Endothelial cell of umbilical vein (primary cell): ENCODE measurements at regions not wholly inside any gene's neighbourhood (a gene's known extent, or its start where the extent isn't known, plus 50 kb on each side); places are given as distances from the start of the nearest gene placed in this dataset.

ENCODE experiments used
- BruUV-seq: library from RNA; stranded (reverse); fragments of 400-500 nt; replicated peaks from 2 replicates; lab custom pipeline; 2021; lab: Mats Ljungman, UMichigan
- CTCF ChIA-PET: fragments of 300-600, 350-600 bp; sonication (Branson Sonifier 250); formaldehyde crosslinking; loops from one replicate; lab custom pipeline; 2021; ENCODE audit warnings: antibody characterized with exemption, inconsistent platforms; lab: Charles Lee
- POLR2A ChIA-PET: fragments of 300-600, 350-600 bp; sonication (Branson Sonifier 250); formaldehyde crosslinking; loops from one replicate; lab custom pipeline; 2021; ENCODE audit warnings: antibody characterized with exemption, inconsistent platforms; lab: Charles Lee
- DNase-seq: peaks from one replicate; pipeline ENCODE4 v3.0.0-alpha.2; 2011; ENCODE audit warnings: low read depth, low spot score
- FAIRE-seq: peaks from 2 replicates; lab custom pipeline; 2011; peaks lifted over from hg19 to GRCh38; lab: Jason Lieb, UNC
- H2AFZ ChIP-seq: 2 replicates; pipeline ENCODE4 v1.6.0; 2012; ENCODE audit warnings: low read depth, low read length, control low read depth, inconsistent platforms
- H3K27ac ChIP-seq: 2 replicates; pipeline ENCODE4 v1.5.1; 2011; ENCODE audit warnings: low read depth, mild to moderate bottlenecking, control low read depth, low read length, moderate library complexity; ENCODE audit not compliant: insufficient read depth
- H3K27me3 ChIP-seq, 2 experiments: 2 replicates each; pipeline versions ENCODE4 v1.6.0 to v1.6.1; 2011; ENCODE audit warnings: low read length in 2 of 2, mixed read lengths in 1 of 2; ENCODE audit not compliant: control insufficient read depth in 2 of 2, insufficient read depth in 2 of 2
- H3K36me3 ChIP-seq, 2 experiments: 2 replicates in 1 of 2; 3 replicates in 1 of 2; pipeline ENCODE4 v1.5.1; 2011; ENCODE audit warnings: low read length in 2 of 2, mild to moderate bottlenecking in 1 of 2, moderate library complexity in 1 of 2; ENCODE audit not compliant: control insufficient read depth in 2 of 2, insufficient read depth in 2 of 2; ENCODE audit errors: extremely low read depth in 1 of 2
- H3K4me1 ChIP-seq: 3 replicates; pipeline ENCODE4 v1.5.1; 2011; ENCODE audit warnings: mild to moderate bottlenecking, low read length; ENCODE audit not compliant: control insufficient read depth, insufficient read depth; ENCODE audit errors: extremely low read depth
- H3K4me2 ChIP-seq: 2 replicates; pipeline ENCODE4 v1.6.1; 2011; ENCODE audit warnings: low read length, control low read depth, mixed read lengths; ENCODE audit not compliant: insufficient read depth
- H3K4me3 ChIP-seq, 3 experiments: fragments of 200-600 bp in 1 of 3; sonication (generic), shearing (Covaris generic) in 1 of 3; replicated peaks in 1 of 3; 2 replicates each; pipeline ENCODE4 v1.5.1; 2011 to 2016; ENCODE audit warnings: control low read depth in 3 of 3, low read length in 3 of 3, mild to moderate bottlenecking in 2 of 3, inconsistent platforms in 1 of 3, low read depth in 1 of 3, moderate library complexity in 1 of 3; ENCODE audit not compliant: insufficient read depth in 1 of 3
- H3K79me2 ChIP-seq: 2 replicates; pipeline ENCODE4 v1.6.0; 2012; ENCODE audit warnings: low read length, inconsistent platforms; ENCODE audit not compliant: control insufficient read depth, insufficient read depth
- H3K9ac ChIP-seq: replicated peaks from 2 replicates; pipeline ENCODE3; 2011; ENCODE audit warnings: low read length, control low read depth; ENCODE audit not compliant: insufficient read depth; ENCODE audit errors: extremely low read depth
- H3K9me1 ChIP-seq: replicated peaks from 3 replicates; pipeline ENCODE4 v1.6.0; 2011; ENCODE audit warnings: mild to moderate bottlenecking, low read length; ENCODE audit not compliant: control insufficient read depth, insufficient read depth; ENCODE audit errors: extremely low read depth
- H3K9me3 ChIP-seq: replicated peaks from 2 replicates; pipeline ENCODE4 v1.5.1; 2012; ENCODE audit warnings: low read length, inconsistent platforms; ENCODE audit not compliant: control insufficient read depth, insufficient read depth
- H4K20me1 ChIP-seq: replicated peaks from 2 replicates; pipeline ENCODE3; 2011; ENCODE audit warnings: mild to moderate bottlenecking, low read length; ENCODE audit not compliant: control insufficient read depth, insufficient read depth; ENCODE audit errors: extremely low read depth
- CTCF ChIP-seq, 2 donors: IDR thresholded peaks; 1 replicate in 1 of 2; 2 replicates in 1 of 2; pipeline ENCODE4 v1.5.1; 2011; ENCODE audit warnings: low read length in 2 of 2, mild to moderate bottlenecking in 2 of 2, moderate library complexity in 2 of 2, control low read depth in 1 of 2, inconsistent platforms in 1 of 2, low read depth in 1 of 2; ENCODE audit not compliant: insufficient read depth in 1 of 2; ENCODE audit errors: extremely low read depth in 1 of 2
- EZH2 ChIP-seq: IDR thresholded peaks from 2 replicates; pipeline ENCODE4 v1.6.1; 2012; ENCODE audit warnings: borderline replicate concordance, low read depth, mild to moderate bottlenecking, moderate library complexity, low read length, inconsistent platforms; ENCODE audit not compliant: severe bottlenecking
- FOS ChIP-seq: IDR thresholded peaks from 2 replicates; pipeline ENCODE4 v1.6.1; 2011; ENCODE audit warnings: mild to moderate bottlenecking, low read length, moderate library complexity, borderline replicate concordance; ENCODE audit not compliant: insufficient read depth
- GATA2 ChIP-seq: IDR thresholded peaks from 2 replicates; pipeline ENCODE4 v1.7.0; 2011; ENCODE audit warnings: low read depth, mild to moderate bottlenecking, moderate library complexity, mixed read lengths, low read length; ENCODE audit not compliant: insufficient read length, insufficient read depth
- JUN ChIP-seq: IDR thresholded peaks from 2 replicates; pipeline ENCODE4 v1.6.1; 2011; ENCODE audit warnings: borderline replicate concordance, low read depth; ENCODE audit not compliant: insufficient read length, insufficient read depth
- MAX ChIP-seq: IDR thresholded peaks from 2 replicates; pipeline ENCODE4 v1.6.1; 2011; ENCODE audit not compliant: insufficient read depth, insufficient read length
- MYC ChIP-seq: IDR thresholded peaks from one replicate; pipeline ENCODE4 v1.6.1; 2011; ENCODE audit warnings: mild to moderate bottlenecking, low read depth, low read length
- POLR2A ChIP-seq: IDR thresholded peaks from 2 replicates; pipeline ENCODE4 v1.6.1; 2012; ENCODE audit warnings: low read depth, mild to moderate bottlenecking, control low read depth, low read length
- POLR2AphosphoS5 ChIP-seq: IDR thresholded peaks from 2 replicates; pipeline ENCODE4 v1.6.1; 2012; ENCODE audit warnings: low read depth, mild to moderate bottlenecking, control low read depth, low read length, moderate library complexity; ENCODE audit not compliant: insufficient read depth
- dilution Hi-C: fragments of 300-500 bp; cut with MboI; formaldehyde crosslinking; loops from one replicate; pipeline ENCODE4 v1.15.0; 2019; ENCODE audit warnings: low sequenced_read_pairs; ENCODE audit not compliant: extremely low pct_ligation_motif_present
- intact Hi-C: fragments of 100-400 bp; cut with micrococcal nuclease; formaldehyde crosslinking; loops from one replicate; pipeline ENCODE4 v1.10.0; 2022

GRCh38 chr12:58268069-58268468 is 326.7 kb downstream of the ATP23 start:
- intact Hi-C loops (loop anchor here (1.0 to 5.0 kb wide), 4 partner anchors 42 to 159 kb away; no protein-coding TSS in a partner anchor), dilution Hi-C loops (no loop called here)
- Histone ChIP-seq H3K79me2 (no peaks in the 10 kb centered on the region), H3K27ac (peak overlapping the region; percentile 66), H3K4me1 (peaks cover 18% of the 10 kb centered on the region), H3K4me2 (peak overlapping the region; percentile 78), H2AFZ (peak overlapping the region; percentile 59), H3K9me1 (no peaks in the 10 kb centered on the region), H3K9me3 (no peaks in the 10 kb centered on the region), H3K4me3 (no peak overlapping the region), H4K20me1 (no peaks in the 10 kb centered on the region), H3K27me3 (no peaks in the 10 kb centered on the region), H3K36me3 (no peaks in the 10 kb centered on the region), H3K9ac (peak overlapping the region; percentile 20)
- FAIRE-seq (peak; percentile 90), DNase-seq (peak; percentile 87)
- BruUV-seq, result no TSS peak
- ChIA-PET POLR2A (no interaction called here), CTCF (interaction anchor here (1.3 kb wide), 1 partner anchor 92 kb away, joined by 4 read pairs; no protein-coding TSS in a partner anchor)
- TF ChIP-seq FOS (peak; percentile 64), MAX (no peak), EZH2 (no peak), POLR2A (peak; percentile 33), MYC (no peak), POLR2AphosphoS5 (peak; percentile 37), GATA2 (peak; percentile 83), JUN (peak; percentile 80)

- no peak overlapping the region for H3K9ac ChIP-seq
- no peak overlapping the region for H3K27ac ChIP-seq
- DNase-seq (no peak), FAIRE-seq (no peak)
- H3K36me3 ChIP-seq, result no peaks in the 10 kb centered on the region
- POLR2A ChIA-PET, result no interaction called here
- H3K4me2 ChIP-seq, result no peak overlapping the region
- intact Hi-C loops, result loop anchor here (5.0 kb wide), 1 partner anchor 158 kb away; no protein-coding TSS in a partner anchor
- no peak overlapping the region for H3K4me3 ChIP-seq
- no peaks in the 10 kb centered on the region for H3K79me2 ChIP-seq
- peaks cover 18% of the 10 kb centered on the region for H3K4me1 ChIP-seq
- no peaks in the 10 kb centered on the region for H3K9me1 ChIP-seq
- no TSS peak for BruUV-seq
- TF ChIP-seq POLR2AphosphoS5, result no peak
- no peak for TF ChIP-seq EZH2
- TF ChIP-seq MAX, result no peak
- TF ChIP-seq CTCF (IDR thresholded peaks at IDR 0.05; ENCODE audit: extremely low read depth in 1 of 2, insufficient read depth in 1 of 2, low read depth in 1 of 2, low read length in 2 of 2), result no peak
- TF ChIP-seq JUN, result no peak
- no peak for TF ChIP-seq FOS
- dilution Hi-C loops, result no loop called here
- H3K27me3 ChIP-seq, result no peaks in the 10 kb centered on the region
- H4K20me1 ChIP-seq, result no peaks in the 10 kb centered on the region
- no peaks in the 10 kb centered on the region for H3K9me3 ChIP-seq
- CTCF ChIA-PET, result no interaction called here
- no peak overlapping the region for H2AFZ ChIP-seq
Observed at GRCh38 chr12:58269476-58269875, 328.1 kb downstream of the ATP23 start.
